GM21717 (cell line): ENCODE measurements at regions not wholly inside any gene's neighbourhood (a gene's known extent, or its start where the extent isn't known, plus 50 kb on each side); places are given as distances from the start of the nearest gene placed in this dataset.
"Not testable (repeated sequence)": the region's sequence is repeated elsewhere in the genome, so short reads cannot be mapped to it uniquely, and the experiment has no call there.

Source experiments
- ATAC-seq: cut with Tn5 transposase; IDR thresholded peaks from one replicate; pipeline ENCODE4 v1.9.1; 2021; ENCODE audit warnings: mild to moderate bottlenecking, moderate library complexity; ENCODE audit not compliant: unreplicated experiment

DNA sequence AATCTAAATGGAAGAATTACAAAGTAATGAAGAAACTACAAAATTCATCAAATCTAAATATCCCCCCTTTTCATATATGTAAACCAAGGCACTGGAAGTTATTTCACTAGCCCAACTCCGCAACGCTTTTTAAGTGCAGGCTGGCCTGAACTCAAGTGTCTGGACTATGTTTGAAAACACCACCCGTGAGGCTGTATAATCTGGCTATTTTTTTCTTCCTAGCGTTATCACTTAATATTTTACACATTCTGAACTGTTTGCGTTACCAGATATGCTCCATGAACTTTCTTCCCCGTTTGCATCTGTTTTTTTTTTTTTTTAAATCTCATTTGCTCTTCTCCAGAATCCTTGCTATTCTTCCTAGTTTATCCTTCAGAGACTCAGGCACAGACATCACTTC, 619.5 kb upstream of the CBLB start:
- ATAC-seq: no peak

DNA sequence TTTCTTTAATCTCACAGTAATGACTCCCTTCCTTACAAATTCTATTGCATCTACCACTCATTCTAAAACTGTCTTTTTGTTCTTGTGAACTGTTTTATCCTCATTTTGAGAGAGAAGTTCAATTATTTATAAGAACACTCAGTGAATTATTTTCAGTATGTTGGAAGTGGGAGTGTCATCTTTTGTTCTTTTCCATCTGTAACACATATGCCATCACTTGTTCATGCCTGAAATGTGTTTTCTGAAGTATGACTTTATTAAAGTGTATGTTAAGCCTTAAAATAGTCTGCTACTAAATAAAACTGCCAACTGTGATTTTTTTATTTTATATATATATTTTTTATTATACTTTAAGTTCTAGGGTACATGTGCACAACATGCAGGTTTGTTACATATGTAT, 623.0 kb upstream of the CBLB start:
- ATAC-seq: no peak

DNA sequence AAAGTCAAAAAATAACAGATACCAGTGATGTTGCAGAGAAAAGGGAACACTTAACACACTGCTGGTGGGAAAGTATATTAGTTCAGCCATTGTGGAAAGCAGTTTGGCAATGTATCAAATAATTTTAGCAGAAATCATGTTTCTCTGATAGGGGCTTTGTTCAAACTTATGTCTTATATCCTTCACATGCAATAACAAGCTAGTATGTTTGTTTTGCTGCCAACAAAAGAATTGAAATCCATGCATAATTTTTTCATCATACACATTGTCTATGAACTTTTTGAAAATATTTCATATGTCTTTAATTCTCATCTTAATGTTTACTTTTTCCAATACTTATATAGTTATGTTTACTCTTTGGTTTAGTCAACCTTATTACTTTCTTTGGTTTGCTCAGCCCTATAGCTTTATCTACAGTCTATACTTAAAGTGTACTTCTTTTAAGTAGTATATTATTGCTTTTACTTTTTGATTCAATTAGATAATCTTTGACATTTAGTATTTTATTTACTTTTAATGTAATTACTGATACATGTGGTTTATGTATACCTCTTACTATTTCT, 639.6 kb upstream of the CBLB start:
- no peak for ATAC-seq

DNA sequence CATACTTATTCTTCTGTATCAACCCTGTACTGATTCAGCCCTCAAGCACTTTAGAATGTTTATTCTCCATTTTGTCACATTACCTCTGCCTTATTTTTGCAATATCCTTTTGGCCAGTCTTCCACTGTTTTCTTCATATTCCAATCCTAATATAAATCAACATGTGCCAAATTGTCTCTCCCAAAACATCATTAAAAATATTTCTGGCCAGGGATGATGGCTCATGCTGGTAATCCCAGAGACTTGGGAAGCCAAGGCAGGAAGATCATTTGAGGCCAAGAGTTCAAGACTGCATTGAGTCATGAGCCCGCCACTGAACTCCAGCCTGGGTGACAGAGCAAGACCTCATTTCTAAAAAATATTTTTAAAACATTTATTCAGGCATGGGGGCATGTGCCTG, 641.4 kb upstream of the CBLB start:
- no peak for ATAC-seq

DNA sequence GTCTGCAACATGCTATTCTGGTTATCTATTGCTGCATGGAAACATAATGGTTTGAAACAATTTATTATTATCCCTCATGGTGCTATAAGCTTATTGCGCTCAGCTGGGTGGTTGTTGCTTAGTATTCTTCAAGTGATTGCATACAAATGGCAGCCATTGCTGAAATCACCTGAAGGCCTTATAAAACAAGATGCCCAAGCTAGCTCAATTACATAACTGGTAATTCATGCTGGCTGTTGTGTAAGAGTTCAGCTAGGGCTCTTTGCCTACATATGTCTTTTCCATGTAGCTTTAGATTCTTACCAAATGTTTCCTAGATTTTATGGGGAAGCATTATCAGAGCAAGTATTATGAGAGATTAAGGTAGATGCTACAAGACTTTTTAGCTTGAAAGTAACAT, 644.0 kb upstream of the CBLB start:
- no peak for ATAC-seq

DNA sequence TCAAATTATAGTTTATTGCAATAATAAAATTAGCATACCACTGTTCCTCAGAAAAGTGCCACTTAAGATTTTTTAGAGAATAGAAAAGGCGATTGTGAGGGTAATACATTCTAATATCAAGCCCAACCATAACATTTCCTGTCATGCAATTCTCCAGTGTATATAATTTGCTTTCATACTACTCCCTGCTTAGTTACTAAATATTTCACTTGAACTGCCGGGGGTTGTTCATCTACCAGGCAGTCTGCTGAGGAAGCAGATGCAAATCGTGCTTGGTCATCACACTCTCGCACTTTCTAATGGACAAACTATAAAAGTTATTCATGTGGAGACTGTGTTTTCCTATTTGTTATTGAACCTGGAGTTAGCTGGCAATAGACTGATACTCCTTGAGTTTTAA, 645.6 kb upstream of the CBLB start:
- no peak for ATAC-seq

DNA sequence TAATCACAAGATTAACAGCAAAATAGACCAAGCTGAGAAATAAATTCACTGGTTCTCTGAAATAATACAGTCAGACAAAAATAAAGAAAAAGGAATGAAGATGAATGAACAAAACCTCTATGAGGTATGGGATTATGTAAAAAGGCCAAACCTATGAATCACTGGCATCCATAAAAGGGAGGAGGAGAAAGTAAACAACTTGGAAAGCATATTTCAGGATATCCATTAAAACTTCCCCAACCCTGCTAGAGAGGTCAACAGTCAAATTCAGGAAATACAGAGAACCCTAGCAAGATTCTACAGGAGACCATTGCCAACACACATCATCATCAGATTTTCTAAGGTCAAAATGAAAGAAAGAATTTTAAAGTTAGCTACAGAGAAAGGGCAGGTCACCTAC, 649.7 kb upstream of the CBLB start:
- ATAC-seq: no peak

DNA sequence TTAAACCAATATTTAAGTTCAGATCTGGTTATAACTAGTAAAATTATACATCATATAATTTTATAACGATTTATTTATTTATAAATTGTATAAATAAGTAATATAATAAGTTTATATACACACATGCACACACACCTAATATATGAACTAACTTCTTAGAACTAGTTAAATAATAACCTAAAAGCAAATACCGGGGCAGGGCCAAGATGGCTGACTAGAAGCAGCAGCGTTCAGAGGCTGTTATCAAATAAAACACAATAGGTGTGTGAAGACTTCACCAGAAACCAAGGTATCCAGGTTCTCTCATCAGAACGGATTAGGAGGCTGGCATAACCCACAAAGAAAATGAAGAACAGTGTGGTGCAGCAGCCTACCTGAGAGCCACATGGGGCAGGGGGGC, 653.6 kb upstream of the CBLB start:
- ATAC-seq: no peak

DNA sequence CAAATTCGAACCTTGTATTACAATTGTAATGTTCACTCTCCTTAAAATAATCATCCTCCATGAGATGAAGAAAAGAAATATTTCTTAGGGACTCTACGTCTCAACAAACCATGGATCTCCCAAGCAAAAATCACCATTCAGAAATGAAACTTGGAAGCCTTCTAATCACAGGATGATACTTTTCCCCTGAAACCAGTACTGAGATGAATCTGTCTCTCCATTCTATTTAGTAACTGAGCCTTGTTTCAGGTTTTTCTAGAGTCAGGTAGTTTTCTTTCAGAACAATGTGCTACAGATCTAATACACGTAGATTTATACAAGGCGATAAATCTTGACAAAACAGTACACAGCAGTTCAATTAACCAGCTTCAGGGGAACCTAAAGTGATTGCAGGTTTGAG, 660.1 kb upstream of the CBLB start:
- no peak for ATAC-seq

DNA sequence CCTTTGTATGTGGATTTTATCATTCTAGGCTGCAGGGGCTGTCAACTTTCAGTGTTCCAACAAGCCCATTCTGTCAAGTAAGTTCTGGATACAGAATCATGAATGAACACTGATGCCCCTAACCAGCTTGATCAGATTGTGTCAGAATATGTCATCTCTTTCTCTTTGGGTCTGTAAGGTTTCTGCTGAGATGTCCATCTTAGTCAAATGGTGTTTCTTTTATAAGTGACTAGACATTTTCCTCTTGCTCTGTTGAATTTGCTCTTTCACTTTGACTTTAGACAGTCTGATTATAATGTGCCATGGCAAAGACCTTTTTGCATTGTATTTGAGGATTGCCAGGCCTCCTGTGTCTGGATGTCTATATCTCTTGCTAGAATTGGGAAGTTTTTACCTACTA, 660.9 kb upstream of the CBLB start:
- peak; percentile 47 for ATAC-seq

DNA sequence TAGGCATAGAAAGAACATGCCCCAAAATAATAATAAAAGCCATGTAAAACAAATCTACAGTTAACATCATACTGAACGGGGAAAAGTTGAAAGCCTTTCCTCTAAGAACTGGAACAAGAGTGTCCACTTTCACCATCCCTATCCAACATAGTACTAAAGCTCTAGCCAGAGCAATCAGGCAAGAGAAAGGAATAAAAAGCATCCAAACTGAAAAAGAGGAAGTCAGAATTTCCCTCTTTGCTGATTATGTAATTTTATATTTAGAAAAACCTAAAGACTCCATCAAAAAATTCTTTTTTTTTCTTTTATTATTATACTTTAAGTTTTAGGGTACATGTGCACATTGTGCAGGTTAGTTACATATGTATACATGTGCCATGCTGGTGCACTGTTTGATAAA, 661.6 kb upstream of the CBLB start:
- no peak for ATAC-seq

DNA sequence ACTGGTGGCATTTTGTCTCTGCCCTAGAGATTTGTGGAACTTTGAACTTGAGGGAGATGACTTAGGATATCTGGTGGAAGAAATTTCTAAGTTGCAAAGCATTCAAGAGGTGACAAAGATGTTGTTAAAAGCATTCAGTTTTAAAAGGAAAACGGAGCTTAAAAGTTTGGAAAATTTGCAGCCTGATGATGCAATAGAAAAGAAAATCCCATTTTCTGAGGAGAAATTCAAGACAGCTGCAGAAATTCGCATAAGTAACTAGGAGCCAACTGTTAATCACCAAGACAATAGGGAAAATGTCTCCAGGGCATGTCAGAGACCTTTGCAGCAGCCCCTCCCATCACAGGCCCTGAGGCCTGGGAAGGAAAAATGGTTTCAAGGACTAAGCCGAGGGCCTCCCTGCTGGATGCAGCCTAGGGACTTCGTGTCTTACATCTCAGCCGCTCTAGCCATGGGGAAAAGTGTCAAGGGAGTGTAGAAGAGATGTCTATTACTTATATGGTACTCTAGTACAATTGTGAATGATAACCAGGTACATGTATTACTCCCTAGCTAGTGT, 663.0 kb upstream of the CBLB start:
- ATAC-seq: not testable (repeated sequence)

DNA sequence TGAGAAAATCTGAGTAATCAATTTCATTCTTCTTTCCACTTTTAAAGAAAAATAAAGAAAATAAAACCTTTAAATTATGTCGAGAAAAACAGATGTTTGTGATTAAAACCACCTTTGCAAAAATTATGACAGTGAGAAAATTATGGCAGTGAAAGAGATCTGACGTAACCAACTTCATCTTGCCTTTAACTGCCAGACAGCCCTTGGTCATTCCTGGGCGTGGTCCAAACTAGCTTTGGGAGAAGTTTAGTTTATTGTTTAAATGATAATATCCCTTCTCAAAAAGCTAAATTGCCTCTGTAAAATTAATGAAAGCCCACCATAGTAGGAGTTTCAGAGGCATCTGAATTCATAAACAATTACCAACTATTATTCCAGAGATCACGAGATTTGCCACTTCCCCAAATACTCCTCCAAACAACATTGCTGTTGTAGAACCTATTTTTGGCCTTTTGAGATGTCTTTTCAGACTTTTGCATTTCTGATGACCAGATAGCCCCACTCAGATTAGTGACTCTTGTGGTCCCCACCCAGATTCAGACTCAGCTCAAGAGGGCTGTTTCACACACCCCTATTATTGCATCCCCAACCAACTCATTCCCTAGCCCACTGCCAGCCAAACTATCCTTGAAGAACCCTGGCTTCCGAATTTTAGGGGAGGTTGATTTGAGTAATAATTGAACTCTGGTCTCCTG, 664.4 kb upstream of the CBLB start:
- ATAC-seq: no peak

DNA sequence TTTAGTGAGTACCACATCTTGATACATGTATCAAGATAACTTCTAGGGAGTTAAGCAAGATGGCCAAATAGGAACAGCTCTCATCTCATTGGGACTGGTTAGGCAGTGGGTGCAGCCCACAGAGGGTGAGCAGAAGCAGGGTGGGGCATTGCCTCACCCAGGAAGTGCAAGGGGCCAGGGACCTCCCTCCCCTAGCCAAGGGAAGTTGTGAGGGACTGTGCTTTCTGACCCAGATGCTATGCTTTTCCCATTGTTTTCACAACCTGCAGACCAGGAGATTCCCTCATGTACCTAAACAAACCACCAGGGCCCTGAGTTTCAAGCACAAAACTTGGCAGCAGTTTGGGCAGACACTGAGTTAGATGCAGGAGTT, 665.0 kb upstream of the CBLB start:
- ATAC-seq: no peak

DNA sequence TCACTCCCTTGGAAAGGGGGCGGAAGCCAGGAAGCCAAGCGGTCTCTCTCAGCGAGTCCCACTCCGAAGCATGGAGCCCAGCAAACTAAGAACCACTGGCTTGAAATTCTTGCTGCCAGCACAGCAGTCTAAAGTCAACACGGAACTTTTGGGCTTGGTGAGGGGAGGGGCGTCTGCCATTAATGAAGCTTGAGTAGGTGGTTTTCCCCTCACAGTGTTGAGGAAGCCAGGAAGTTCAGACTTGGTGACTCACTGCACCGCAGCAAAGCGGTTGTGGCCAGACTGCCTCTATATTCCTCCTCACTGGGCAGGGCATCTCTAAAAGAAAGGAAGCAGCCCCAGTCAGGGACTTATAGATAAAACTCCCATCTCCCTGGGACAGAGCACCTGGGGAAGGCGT, 665.4 kb upstream of the CBLB start:
- ATAC-seq: no peak

DNA sequence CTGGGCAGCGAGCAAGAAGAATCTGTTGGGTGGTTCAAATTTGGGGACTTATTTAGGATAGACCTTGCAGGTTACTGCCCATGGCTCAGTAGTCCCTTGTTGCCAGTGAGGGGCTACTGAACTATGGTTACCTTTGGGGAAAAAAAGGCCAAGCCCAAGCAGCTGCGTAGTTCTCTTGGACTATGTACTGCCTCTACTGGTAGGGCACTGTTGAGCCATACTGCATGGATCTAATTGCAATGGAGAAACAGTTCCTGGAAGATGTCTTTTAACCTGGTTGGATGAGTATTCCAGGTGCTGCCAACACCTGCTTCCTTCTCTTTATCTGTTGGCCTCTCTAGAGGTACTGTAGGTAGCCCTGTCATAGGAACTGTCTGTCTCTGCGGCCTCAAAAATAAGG, 671.9 kb upstream of the CBLB start:
- no peak for ATAC-seq

DNA sequence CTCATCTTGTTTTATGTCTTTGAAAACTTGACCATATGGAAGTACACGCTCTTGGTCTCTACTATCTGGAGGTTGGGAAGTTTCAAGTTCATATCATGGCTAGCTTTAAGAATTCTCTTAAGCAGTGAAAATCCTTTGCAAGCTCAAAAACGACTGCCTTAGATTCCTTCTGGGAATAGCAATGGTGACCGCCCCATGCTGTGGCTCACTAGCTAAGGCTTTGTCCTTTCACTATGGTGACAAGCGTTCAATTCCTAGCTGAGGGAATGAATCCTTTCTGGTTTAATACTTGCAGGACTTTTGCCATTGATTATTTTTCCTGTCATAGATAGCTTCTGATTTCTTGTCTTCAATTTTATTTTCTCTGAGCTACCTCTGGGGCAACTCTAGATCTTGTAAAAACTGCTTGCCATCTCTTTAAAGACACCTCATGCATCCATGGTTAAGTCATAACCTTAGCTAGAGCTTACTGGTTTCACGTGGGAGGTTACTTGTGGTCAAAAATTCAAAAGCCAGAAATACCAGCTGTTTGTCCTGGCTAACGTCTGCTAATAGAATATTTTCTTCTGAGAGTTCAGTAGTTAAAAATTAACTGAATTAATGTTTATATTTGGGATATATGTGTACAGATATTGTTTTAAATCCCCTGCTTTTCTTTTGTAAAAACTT, 673.4 kb upstream of the CBLB start:
- ATAC-seq: no peak

DNA sequence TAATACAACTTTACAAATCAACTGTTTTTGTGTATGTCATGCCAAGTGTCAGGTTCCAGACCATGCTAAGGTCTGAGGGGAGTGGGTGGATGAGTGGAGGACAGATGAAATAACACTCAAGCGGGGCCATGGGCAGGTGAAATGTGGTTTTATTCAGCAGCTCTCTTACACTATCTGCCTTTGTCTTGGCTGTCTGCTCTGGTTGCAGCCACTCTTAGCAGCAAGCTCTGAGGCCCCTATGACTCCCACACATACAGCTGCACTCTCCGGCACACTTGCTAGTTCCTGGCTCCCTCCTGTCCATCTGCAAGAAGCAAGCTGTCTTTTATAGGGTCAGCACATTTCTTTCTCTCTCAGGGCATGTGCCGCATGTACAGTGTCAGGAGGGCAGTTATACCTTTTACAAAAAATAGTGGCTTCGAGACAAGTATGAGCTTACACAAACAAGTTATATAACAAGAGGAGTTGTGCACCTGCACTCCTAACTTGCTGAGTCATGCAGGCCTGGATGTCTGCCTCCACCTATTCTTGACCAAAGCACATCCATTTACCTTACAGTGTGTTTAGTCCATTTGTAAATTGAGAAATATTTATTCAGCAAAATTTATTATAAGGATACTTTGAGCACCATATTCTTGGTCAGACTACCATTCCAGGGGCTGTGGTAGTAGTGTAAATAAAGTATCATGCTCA, 683.7 kb upstream of the CBLB start:
- ATAC-seq: no peak

DNA sequence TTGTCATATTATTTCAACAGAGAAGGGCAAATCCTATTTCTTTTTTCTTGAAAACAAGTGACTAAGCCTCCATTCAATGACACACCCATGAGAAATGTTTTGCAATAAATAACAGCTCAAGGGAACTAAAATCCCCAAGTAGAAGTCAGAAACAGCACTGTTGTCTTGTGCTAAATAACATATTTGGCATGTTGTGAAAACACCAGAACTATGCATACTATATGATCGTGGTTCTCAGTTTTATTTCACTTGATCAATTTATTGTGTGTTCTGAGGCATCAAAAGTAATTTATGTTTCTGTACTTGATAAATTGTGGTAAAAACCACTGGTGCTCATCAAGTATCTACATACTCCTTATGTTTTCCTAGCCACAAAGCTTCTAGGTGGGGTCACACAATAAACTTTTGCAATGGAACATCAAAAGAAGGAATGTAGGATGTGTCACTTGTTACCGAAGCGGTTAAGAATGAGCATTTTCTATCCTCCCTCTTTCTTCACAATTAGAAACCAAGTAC, 691.7 kb upstream of the CBLB start:
- no peak for ATAC-seq

DNA sequence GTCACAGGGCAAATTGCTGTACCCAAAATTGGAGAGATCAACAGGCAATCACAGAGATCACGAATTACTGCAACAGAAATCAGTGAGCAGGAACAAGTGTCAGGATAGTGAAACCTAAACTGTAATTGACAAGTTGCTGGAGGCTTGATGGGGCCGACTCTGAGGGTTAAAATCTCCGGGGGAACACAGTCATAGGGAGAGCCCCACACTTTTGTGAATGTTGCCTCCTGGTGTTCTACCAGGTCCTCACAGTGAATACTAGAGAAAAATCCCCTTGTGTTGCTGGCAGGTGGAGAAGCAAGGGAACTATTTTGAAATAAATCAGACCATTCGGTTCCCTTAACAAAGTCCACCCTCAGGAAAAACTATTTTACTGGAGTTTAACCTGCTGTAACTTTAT, 697.5 kb upstream of the CBLB start:
- ATAC-seq: peak; percentile 89

DNA sequence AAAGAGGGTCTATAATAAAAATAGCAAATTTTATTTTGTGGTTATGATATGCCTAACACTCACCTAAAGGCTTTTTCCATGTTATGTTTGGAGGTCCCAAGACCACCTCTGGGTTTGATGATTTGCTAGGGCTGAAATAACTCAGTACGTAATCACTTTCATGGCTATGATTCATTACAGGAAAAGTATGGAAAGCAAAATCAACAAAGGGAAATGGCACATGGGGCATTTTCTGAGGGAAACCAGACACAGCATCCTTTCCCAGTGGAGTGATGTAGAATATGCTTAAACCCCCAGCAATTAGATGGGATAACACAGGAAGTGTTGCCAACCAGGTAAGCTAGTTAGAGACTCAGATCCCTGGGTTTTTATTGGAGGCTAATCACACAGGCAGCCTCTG, 701.6 kb upstream of the CBLB start:
- ATAC-seq: no peak

DNA sequence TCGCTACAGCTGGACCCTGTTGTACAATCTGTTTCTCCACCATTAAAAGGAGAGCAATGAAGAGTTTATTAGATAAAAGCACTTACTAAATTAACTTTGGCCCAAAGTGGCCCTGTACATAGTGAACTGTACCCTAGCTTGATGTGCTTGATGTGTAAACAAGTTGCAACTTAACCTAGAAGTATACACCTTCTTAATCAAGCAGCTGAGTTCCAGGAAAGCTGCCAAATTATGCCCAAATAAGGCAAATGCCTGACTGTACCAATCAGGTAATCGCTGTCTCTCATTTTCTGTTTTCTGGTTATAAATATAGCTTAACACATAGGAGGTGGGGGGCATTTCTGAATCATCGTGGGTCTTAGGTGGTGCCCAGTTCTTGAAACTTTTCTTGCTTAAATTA, 704.8 kb upstream of the CBLB start:
- ATAC-seq: no peak
